Stimulated activated CD8-positive, alpha-beta memory T cell treated with anti-CD3 and anti-CD28 coated beads, Interleukin-7, amount 100 ng/mL, for 24 hours (primary cell): ENCODE measurements at regions not wholly inside any gene's neighbourhood (a gene's known extent, or its start where the extent isn't known, plus 50 kb on each side); places are given as distances from the start of the nearest gene placed in this dataset.
"Not testable (repeated sequence)": the region's sequence is repeated elsewhere in the genome, so short reads cannot be mapped to it uniquely, and the experiment has no call there.

Experiments
- DNase-seq: peaks from one replicate; pipeline ENCODE4 v3.0.0-alpha.2; 2020; ENCODE audit warnings: low read depth

GRCh38 chr12:127981875-127982274 lies 285.1 kb upstream of the TMEM132C start:
- DNase-seq: no peak

DNA sequence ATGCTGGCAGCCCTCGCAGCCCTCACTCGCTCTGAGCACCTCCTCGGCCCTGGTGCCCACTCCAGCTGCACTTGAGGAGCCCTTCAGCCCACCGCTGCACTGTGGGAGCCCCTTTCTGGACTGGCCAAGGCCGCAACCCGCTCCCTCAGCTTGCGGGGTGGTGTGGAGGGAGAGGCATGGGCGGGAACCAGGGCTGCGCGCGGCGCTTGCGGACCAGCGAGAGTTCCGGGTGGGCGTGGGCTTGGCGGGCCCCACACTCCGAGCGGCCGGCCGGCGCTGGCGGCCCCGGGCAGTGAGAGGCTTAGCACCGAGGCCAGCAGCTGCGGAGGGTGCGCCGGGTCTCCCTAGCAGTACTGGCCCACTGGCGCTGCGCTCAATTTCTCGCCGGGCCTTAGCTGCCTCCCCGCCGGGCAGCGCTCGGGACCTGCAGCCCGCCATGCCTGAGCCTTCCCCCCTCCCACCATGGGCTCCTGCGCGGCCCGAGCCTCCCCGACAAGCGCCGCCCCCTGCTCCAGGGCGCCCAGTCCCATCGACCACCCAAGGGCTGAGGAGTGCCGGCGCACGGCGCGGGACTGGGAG lies 283.7 kb upstream of the TMEM132C start:
- DNase-seq: not testable (repeated sequence)

DNA sequence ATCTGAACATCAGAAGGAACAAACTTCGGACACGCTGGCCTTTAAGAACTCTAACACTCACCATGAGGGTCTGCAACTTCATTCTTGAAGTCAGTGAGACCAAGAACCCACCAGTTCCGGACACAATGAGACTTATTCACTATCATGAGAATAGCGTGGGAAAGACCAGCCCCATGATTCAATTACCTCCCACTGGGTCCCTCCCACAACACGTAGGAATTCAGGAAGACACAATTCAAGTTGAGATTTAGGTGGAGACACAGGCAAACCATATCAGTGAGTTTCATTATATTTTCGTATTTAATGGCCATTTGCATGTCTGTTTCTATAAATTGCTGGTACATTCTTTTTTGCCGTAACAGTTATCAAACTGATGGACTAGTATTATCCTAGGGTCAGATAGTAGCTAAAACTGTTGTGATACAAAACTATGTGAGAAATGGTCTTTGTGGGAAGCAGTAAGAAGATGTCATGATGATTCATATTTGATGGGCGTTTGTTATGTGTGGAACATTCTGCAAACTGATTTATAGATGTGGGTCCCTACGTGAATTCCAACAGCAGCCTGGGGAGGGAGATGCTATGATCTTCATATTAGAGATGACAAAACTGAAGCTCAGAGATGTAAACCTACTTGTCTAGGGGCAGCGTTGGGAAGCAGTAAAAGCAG lies 282.4 kb upstream of the TMEM132C start:
- DNase-seq: no peak

- DNase-seq: no peak
Observed at GRCh38 chr12:127987199-127987901, 279.6 kb upstream of the TMEM132C start.

GRCh38 chr12:127991485-127991884 lies 275.5 kb upstream of the TMEM132C start:
- no peak for DNase-seq

DNA sequence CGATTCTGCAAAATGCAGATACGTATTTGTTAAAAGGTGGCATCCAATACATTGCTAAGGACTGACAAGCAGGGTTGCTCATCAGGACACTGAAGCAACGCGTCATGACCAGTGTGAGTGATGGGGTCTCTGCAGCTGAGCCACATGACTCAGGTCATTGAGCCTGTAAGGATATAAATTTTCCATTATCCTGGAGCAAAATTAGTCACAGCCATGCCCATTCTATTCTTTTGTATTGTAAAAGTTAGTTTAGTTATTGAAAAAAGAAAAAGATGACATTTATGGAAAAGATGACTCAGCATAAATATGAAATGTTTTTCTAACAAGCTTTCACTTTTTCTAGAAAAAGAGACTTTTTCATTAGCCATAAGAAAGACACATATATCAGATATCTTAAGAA lies 268.0 kb upstream of the TMEM132C start:
- DNase-seq: no peak

- no peak for DNase-seq
Observed at GRCh38 chr12:128004383-128004938, 262.5 kb upstream of the TMEM132C start.

- no peak for DNase-seq
Observed at GRCh38 chr12:128007250-128007649, 259.7 kb upstream of the TMEM132C start.

- no peak for DNase-seq
Observed at GRCh38 chr12:128008341-128008740, 258.6 kb upstream of the TMEM132C start.

GRCh38 chr12:128009108-128009507 lies 257.9 kb upstream of the TMEM132C start:
- no peak for DNase-seq

GRCh38 chr12:128012110-128012509 lies 254.9 kb upstream of the TMEM132C start:
- DNase-seq: no peak

GRCh38 chr12:128015276-128015675 lies 251.7 kb upstream of the TMEM132C start:
- no peak for DNase-seq

DNA sequence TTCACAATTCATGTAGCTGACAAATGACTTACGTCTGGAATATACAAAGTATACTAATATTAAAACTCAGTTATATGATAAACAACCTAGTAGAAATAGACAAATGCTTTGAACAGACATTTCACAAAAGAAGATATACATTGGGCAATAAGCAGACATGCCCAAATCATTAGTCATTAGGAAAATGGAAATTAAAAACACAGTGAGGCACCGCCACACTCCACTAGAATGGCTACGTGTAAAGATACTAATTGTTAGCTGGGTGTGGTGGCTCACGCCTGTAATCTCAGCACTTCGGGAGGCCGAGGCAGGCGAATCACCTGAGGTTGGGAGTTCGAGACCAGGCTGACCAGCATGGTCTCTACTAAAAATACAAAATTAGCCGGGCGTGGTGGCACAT lies 248.9 kb upstream of the TMEM132C start:
- no peak for DNase-seq

GRCh38 chr12:128019996-128020544 lies 246.9 kb upstream of the TMEM132C start:
- DNase-seq: no peak

DNA sequence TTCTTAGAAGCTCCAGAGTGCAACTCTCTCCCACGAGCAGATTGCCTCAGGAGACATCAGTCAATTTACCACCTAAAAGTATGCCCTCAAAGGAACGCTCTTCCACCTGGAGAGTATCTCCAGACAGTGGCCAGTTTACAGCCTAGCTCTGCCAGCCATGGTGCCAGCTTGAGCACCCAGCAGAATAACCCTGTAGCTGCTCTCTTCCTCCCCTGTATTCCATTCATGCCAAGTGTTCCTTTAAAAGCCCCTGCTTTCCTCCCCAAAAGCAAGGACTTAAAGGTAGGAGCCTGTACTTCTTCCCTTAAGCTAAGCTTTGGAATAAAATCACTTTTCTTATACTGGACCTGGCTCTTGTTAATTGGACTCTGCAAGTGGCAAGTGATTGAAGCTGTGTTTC lies 245.4 kb upstream of the TMEM132C start:
- DNase-seq: no peak

- no peak for DNase-seq
Observed at GRCh38 chr12:128025589-128026245, 241.3 kb upstream of the TMEM132C start.

DNA sequence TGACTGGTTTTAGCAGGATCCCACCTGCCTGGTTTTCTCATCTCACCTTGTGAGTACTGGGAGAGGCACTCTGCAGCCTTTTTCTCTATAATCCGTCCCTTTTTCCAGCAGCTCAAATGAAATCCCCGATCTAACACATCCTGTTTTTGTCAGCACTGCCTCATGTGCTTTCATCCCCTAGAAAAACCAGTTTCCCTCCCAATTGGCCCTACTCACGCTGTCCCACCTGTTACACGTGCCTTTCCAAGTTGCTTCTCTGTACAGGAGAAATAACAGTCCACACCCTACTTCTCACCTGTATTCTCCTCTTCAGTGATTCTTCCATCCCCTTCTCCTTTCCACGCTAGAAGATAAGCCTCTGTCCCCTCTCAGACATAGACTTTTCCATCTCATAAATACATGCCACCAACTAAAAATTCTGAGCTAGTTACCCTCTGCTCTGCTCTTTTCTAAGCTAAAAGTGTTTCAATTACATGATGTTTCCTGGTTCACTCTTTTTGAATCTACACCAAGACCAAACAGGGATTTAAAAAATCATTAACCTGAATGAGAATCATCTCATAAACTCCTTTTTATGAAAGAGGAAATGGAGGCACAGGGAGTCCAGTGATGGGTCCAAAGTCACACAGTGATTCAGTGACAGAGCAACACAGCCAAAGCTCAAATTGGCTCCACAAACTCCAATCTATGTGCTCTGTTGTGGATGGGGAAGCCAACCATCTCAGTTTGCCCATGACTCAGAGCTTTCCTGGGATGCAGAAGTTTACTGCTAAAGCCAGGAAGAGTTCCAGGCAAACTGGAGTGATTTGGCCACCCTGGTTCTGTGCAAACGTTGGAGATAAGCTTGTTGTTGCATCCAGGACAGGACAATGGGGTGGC lies 240.0 kb upstream of the TMEM132C start:
- no peak for DNase-seq

DNA sequence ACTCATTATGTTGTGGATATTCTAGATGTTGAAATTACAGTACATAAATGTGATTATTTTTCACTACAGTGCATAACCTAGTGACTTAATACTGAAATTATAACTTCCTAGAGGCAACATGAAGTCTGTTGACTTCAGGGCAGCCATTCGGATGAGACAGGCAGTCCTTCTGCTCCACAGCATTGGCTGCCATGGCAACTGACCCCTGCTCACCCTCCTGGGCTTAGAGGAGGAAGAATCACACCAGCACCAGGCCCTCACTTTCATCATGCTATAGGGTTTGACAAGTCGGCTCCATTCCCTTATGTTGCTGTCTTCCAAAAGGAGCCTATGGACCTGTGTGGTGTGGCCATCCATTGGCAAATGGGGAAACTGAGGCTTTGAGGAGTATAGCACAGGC lies 233.5 kb upstream of the TMEM132C start:
- DNase-seq: no peak

- DNase-seq: no peak
Observed at GRCh38 chr12:128040971-128041370, 226.0 kb upstream of the TMEM132C start.

- DNase-seq: not testable (repeated sequence)
Observed at GRCh38 chr12:128042283-128042682, 224.7 kb upstream of the TMEM132C start.

DNA sequence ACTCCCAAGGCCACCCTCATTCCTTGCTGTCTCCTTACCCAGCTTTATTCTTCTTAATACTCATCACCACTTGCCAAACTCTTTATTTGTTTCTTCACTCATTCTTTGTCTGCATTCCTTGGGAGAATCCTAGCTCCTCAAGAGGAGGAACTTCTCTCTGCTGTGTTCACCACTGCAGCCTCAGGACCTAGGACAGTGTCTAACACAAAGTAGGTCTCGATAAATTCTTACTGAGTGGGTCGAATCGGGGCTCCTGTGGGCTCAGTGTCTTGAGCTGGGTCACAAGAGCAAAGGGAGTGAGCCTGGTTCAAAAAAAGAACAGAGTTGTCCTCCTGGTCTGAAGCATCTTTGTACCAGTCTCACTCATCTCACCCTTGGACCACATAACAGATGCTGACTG lies 224.1 kb upstream of the TMEM132C start:
- DNase-seq: no peak
